SK-N-MC (cell line): ENCODE measurements at regions not wholly inside any gene's neighbourhood (a gene's known extent, or its start where the extent isn't known, plus 50 kb on each side); places are given as distances from the start of the nearest gene placed in this dataset.

Experiments
- EZH2 ChIP-seq: fragments of 200-600 bp; sonication (generic); IDR thresholded peaks from one replicate; pipeline ENCODE4 v1.6.1; 2017; ENCODE audit warnings: antibody characterized with exemption
- POLR2AphosphoS5 ChIP-seq: IDR thresholded peaks from 2 replicates; pipeline ENCODE4 v1.6.1; 2012; ENCODE audit warnings: mild to moderate bottlenecking, low read depth, low read length, borderline replicate concordance

- no peak for TF ChIP-seq EZH2
- no peak for TF ChIP-seq POLR2AphosphoS5
Measured at GRCh38 chr6:121557146-121557940, 121.9 kb downstream of the GJA1 start.
